Peyer's patch (tissue), 4 donors: ENCODE measurements at regions not wholly inside any gene's neighbourhood (a gene's known extent, or its start where the extent isn't known, plus 50 kb on each side); places are given as distances from the start of the nearest gene placed in this dataset.

Source experiments
- CTCF ChIP-seq, 6 experiments: fragments of 450-650 bp in 4 of 6; fragments of 200-600 bp in 2 of 6; sonication (generic) in 1 of 6; IDR thresholded peaks; one replicate each; pipeline ENCODE4 v1.5.1; 2017 to 2019; ENCODE audit warnings: antibody characterized with exemption in 6 of 6, mild to moderate bottlenecking in 3 of 6, moderate library complexity in 1 of 6
- POLR2A ChIP-seq, 2 donors: fragments of 450-650 bp; IDR thresholded peaks; one replicate each; pipeline ENCODE4 v1.5.1; 2017; ENCODE audit warnings: antibody characterized with exemption in 2 of 2, mild to moderate bottlenecking in 2 of 2, moderate library complexity in 2 of 2

GRCh38 chr20:19867940-19868371, 109.9 kb downstream of the RIN2 start:
- TF ChIP-seq CTCF (IDR thresholded peaks at IDR 0.05) (no peak), POLR2A (IDR thresholded peaks at IDR 0.05) (no peak)
